Tibial nerve (tissue), 4 donors: ENCODE measurements at regions not wholly inside any gene's neighbourhood (a gene's known extent, or its start where the extent isn't known, plus 50 kb on each side); places are given as distances from the start of the nearest gene placed in this dataset.

Experiments
- DNase-seq, 2 donors: peaks; one replicate each; pipeline ENCODE4 v3.0.0-alpha.2; 2019; ENCODE audit warnings: low spot score in 2 of 2
- H3K27ac ChIP-seq, 4 donors: fragments of 200-600 bp; sonication (generic) in 3 of 4; one replicate each; pipeline ENCODE4 v1.5.1; 2017 to 2019; ENCODE audit warnings: mild to moderate bottlenecking in 1 of 4
- H3K27me3 ChIP-seq, 2 donors: fragments of 200-600 bp; sonication (generic) in 1 of 2; one replicate each; pipeline versions ENCODE4 v1.5.1 to v1.6.0; 2017 to 2019
- H3K36me3 ChIP-seq, 3 donors: fragments of 200-600 bp; sonication (generic); one replicate each; pipeline ENCODE4 v1.5.1; 2018 to 2019
- H3K4me1 ChIP-seq, 4 donors: fragments of 200-600 bp; sonication (generic) in 3 of 4; one replicate each; pipeline ENCODE4 v1.5.1; 2017 to 2019
- H3K4me3 ChIP-seq, 4 donors: fragments of 200-600 bp; sonication (generic) in 3 of 4; one replicate each; pipeline ENCODE4 v1.5.1; 2017 to 2019; ENCODE audit warnings: mild to moderate bottlenecking in 1 of 4, moderate library complexity in 1 of 4
- H3K9me3 ChIP-seq, 4 donors: fragments of 200-600 bp; sonication (generic) in 3 of 4; one replicate each; pipeline ENCODE4 v1.5.1; 2017 to 2019
- EP300 ChIP-seq, 2 donors: sonication (generic); formaldehyde crosslinking; IDR thresholded peaks; one replicate each; pipeline ENCODE4 v1.6.1; 2017; ENCODE audit warnings: antibody characterized with exemption in 2 of 2, mild to moderate bottlenecking in 1 of 2
- POLR2A ChIP-seq, 2 donors: fragments of 450-650 bp; IDR thresholded peaks; one replicate each; pipeline ENCODE4 v1.6.1; 2017; ENCODE audit warnings: antibody characterized with exemption in 2 of 2, mild to moderate bottlenecking in 2 of 2, moderate library complexity in 2 of 2
- WGBS, 2 donors: methylation state at CpG; one replicate each; pipeline ENCODE4 v1.1.5; 2018; 5-methylcytosine and 5-hydroxymethylcytosine counted together
- TF ChIP-seq, protein P1 (sequence below), 5 experiments: fragments of 200-600 bp in 3 of 5; fragments of 450-650 bp in 2 of 5; sonication (generic) in 3 of 5; IDR thresholded peaks; one replicate each; pipeline ENCODE4 v1.5.1; 2016 to 2019; ENCODE audit warnings: antibody characterized with exemption in 5 of 5, mild to moderate bottlenecking in 3 of 5, moderate library complexity in 2 of 5

DNA sequence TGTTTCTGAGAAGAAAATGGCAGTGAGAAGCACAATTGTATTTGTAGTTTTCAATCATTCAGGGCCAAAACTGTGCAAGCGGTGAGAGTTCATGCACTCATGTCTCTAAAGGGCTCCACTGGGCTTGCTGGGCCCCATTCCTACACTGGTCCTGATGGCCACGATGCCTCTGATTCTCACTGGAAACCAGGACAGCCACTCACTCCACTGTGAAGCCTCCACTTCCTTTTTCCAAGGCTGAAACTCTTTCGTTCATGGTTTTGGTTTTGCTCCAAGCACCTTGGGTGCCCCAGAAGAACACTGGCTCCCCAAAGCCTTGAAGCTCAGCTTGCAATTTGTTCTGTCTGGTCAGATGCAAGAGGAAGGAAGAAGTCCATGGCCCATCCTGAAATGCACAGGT, 390.0 kb upstream of the MKI67 start:
- Histone ChIP-seq H3K9me3 (no peaks in the 10 kb centered on the region), H3K27ac (no peak overlapping the region), H3K4me3 (no peak overlapping the region), H3K4me1 (no peaks in the 10 kb centered on the region), H3K36me3 (no peaks in the 10 kb centered on the region), H3K27me3 (no peaks in the 10 kb centered on the region)
- no peak for DNase-seq
- TF ChIP-seq, protein P1, sequence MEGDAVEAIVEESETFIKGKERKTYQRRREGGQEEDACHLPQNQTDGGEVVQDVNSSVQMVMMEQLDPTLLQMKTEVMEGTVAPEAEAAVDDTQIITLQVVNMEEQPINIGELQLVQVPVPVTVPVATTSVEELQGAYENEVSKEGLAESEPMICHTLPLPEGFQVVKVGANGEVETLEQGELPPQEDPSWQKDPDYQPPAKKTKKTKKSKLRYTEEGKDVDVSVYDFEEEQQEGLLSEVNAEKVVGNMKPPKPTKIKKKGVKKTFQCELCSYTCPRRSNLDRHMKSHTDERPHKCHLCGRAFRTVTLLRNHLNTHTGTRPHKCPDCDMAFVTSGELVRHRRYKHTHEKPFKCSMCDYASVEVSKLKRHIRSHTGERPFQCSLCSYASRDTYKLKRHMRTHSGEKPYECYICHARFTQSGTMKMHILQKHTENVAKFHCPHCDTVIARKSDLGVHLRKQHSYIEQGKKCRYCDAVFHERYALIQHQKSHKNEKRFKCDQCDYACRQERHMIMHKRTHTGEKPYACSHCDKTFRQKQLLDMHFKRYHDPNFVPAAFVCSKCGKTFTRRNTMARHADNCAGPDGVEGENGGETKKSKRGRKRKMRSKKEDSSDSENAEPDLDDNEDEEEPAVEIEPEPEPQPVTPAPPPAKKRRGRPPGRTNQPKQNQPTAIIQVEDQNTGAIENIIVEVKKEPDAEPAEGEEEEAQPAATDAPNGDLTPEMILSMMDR (IDR thresholded peaks at IDR 0.05) = no peak
- TF ChIP-seq POLR2A (IDR thresholded peaks at IDR 0.05) (no peak), EP300 (IDR thresholded peaks at IDR 0.05) (no peak)
- WGBS, 2 donors = 88 to 93% methylated on average over 3 of the region's 3 CpGs

DNA sequence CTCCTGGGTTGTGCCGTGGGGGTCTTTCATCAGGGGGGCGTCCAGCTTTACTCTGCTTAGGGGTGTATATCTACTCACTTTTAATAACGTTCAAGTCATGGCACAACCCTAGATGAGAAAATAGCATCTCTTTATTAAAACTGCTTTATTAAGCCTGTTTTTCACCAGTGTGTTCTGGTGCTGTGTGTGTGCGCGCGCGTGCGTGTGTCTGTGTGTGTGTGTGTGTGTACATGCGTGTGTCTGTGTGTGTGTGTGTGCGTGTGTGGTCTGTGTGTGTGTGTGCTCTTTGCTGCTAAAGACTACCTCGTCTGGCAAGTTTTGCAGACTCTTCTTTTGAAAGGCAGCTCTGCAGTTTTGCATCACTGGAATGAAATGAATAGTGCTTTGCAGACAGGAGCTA, 390.9 kb upstream of the MKI67 start:
- no peak overlapping the region for H3K27ac ChIP-seq
- H3K9me3 ChIP-seq = no peaks in the 10 kb centered on the region
- H3K4me3 ChIP-seq = no peak overlapping the region
- DNase-seq = no peak
- no peaks in the 10 kb centered on the region for H3K27me3 ChIP-seq
- no peaks in the 10 kb centered on the region for H3K36me3 ChIP-seq
- TF ChIP-seq POLR2A (IDR thresholded peaks at IDR 0.05) = no peak
- TF ChIP-seq, protein P1 (IDR thresholded peaks at IDR 0.05) = no peak
- no peak for TF ChIP-seq EP300 (IDR thresholded peaks at IDR 0.05)
- H3K4me1 ChIP-seq = no peaks in the 10 kb centered on the region
- 81 to 82% methylated on average over 11 of the region's 11 CpGs for WGBS, 2 donors

DNA sequence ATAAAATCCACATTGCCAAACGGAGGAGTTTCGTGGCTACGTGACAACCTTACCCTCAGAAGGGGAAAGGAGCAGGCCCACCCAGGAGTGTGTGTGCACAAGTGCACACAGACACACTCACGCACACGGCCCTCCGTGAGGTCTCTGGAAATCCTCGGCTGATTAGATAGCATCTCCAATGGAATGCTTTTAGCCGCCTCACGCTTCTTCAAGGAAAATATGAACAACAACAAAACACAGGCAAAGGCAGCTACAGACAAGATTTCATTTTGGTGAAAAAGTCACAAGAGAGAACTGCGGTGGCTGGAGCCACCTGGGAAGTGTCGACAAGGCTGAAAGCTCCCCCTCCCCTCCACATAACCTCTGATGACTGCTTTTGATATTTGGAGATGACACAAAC, 391.8 kb upstream of the MKI67 start:
- Histone ChIP-seq H3K4me1 (no peaks in the 10 kb centered on the region), H3K9me3 (no peaks in the 10 kb centered on the region), H3K4me3 (no peak overlapping the region), H3K27me3 (no peaks in the 10 kb centered on the region), H3K27ac (no peak overlapping the region), H3K36me3 (no peaks in the 10 kb centered on the region)
- DNase-seq = no peak
- no peak for TF ChIP-seq EP300 (IDR thresholded peaks at IDR 0.05)
- TF ChIP-seq, protein P1 (IDR thresholded peaks at IDR 0.05) = no peak
- no peak for TF ChIP-seq POLR2A (IDR thresholded peaks at IDR 0.05)
- WGBS, 2 donors = 85 to 86% methylated on average over 11 of the region's 11 CpGs

DNA sequence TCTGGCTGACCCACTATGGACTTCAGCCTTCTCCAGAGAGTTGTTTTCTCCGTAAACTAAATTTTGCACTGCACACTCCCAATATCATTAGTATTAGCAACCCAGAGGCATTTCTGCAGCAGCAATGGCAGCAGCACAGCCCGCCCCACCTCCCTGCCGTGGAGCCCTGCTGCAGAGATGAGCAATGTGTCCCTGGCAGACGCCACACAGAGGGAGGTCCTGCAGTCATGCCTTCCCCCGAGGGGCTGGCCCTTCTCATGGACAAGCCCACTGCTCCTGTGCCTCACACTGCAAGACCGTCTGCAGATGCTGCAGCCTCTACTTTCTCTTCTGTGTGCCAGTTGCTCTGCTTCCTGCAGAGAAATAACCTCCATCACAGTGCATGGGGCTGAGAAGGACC, 393.4 kb upstream of the MKI67 start:
- Histone ChIP-seq H3K36me3 (no peaks in the 10 kb centered on the region), H3K9me3 (no peaks in the 10 kb centered on the region), H3K27me3 (no peaks in the 10 kb centered on the region), H3K27ac (no peak overlapping the region), H3K4me3 (no peak overlapping the region), H3K4me1 (no peaks in the 10 kb centered on the region)
- no peak for DNase-seq
- WGBS, 2 donors = 55 to 75% methylated on average over 6 of the region's 6 CpGs
- TF ChIP-seq, protein P1 (IDR thresholded peaks at IDR 0.05) = no peak
- TF ChIP-seq POLR2A (IDR thresholded peaks at IDR 0.05) (no peak), EP300 (IDR thresholded peaks at IDR 0.05) (no peak)

DNA sequence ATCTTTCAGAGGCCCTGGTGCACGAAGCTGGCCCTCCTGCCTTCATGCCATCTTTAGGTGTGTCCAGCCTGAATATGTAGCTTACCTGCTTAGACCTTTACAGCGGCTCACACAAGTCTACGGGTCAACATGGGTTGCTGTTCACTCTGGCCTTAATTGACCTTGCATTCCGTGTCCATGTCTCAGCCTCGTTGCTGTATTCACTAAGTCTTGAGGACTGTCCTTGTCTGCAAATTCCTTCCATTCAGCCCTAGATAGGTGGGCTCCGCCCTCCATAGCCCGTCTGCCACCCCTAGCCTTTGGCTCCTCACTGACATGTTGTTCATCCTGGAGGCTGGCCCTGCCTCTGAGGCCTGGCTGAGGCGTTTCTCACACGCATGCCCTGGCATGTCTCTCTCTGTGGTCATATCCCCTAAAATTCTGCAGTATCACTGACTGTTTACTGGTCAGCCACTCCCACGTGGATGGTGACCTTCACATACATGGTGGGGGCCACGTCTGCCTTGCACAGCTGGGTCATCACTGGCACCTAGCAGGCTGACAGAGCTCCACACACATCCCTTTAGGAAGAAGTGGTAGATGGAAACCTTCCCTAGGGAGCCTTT, 394.1 kb upstream of the MKI67 start:
- H3K36me3 ChIP-seq = no peaks in the 10 kb centered on the region
- no peaks in the 10 kb centered on the region for H3K9me3 ChIP-seq
- DNase-seq = no peak
- no peaks in the 10 kb centered on the region for H3K4me1 ChIP-seq
- H3K27me3 ChIP-seq = no peaks in the 10 kb centered on the region
- H3K27ac ChIP-seq = no peak overlapping the region
- 87 to 89% methylated on average over 11 of the region's 11 CpGs for WGBS, 2 donors
- no peak overlapping the region for H3K4me3 ChIP-seq
- TF ChIP-seq, protein P1 (IDR thresholded peaks at IDR 0.05) = no peak
- no peak for TF ChIP-seq EP300 (IDR thresholded peaks at IDR 0.05)
- no peak for TF ChIP-seq POLR2A (IDR thresholded peaks at IDR 0.05)
